MM.1S (cell line): ENCODE measurements at regions not wholly inside any gene's neighbourhood (a gene's known extent, or its start where the extent isn't known, plus 50 kb on each side); places are given as distances from the start of the nearest gene placed in this dataset.

Experiments used
- CTCF ChIP-seq: fragments of 300-600 bp; sonication (generic); IDR thresholded peaks from 2 replicates; pipeline ENCODE4 v1.5.1; 2016; ENCODE audit warnings: antibody characterized with exemption, low read length, mixed read lengths
- EZH2 ChIP-seq: fragments of 300-600 bp; sonication (generic); optimal IDR thresholded peaks from 2 replicates; pipeline ENCODE3; 2017; ENCODE audit warnings: low read depth, mild to moderate bottlenecking, antibody characterized with exemption, low read length, mixed read lengths
- EZH2phosphoT487 ChIP-seq: fragments of 300-600 bp; sonication (generic); IDR thresholded peaks from 2 replicates; pipeline ENCODE4 v1.6.1; 2018; ENCODE audit warnings: antibody characterized with exemption, low read length

- TF ChIP-seq CTCF (no peak), EZH2phosphoT487 (no peak), EZH2 (no peak)
Measured at GRCh38 chr16:13863075-13863765, 56.7 kb upstream of the ERCC4 start.
